Ascending aorta (tissue), 2 donors: ENCODE measurements at regions not wholly inside any gene's neighbourhood (a gene's known extent, or its start where the extent isn't known, plus 50 kb on each side); places are given as distances from the start of the nearest gene placed in this dataset.

Source experiments
- DNase-seq, 2 donors: peaks; one replicate each; pipeline ENCODE4 v3.0.0-alpha.2; 2019; ENCODE audit warnings: low spot score in 2 of 2
- H3K27ac ChIP-seq, 2 donors: fragments of 200-600 bp; sonication (generic); one replicate each; pipeline ENCODE4 v1.5.1; 2016 to 2017; ENCODE audit warnings: mild to moderate bottlenecking in 1 of 2
- H3K27me3 ChIP-seq: fragments of 200-600 bp; sonication (generic); one replicate; pipeline ENCODE4 v1.5.1; 2017
- H3K36me3 ChIP-seq, 2 donors: fragments of 200-600 bp; sonication (generic); one replicate each; pipeline ENCODE4 v1.5.1; 2016
- H3K4me1 ChIP-seq, 2 donors: fragments of 200-600 bp; sonication (generic); one replicate each; pipeline ENCODE4 v1.5.1; 2016 to 2017; ENCODE audit warnings: mild to moderate bottlenecking in 1 of 2
- H3K4me3 ChIP-seq, 2 donors: fragments of 200-600 bp; sonication (generic); one replicate each; pipeline ENCODE4 v1.5.1; 2016 to 2017; ENCODE audit warnings: mild to moderate bottlenecking in 1 of 2
- H3K9me3 ChIP-seq, 2 donors: fragments of 200-600 bp; sonication (generic); one replicate each; pipeline ENCODE4 v1.5.1; 2016
- intact Hi-C: fragments of 100-400 bp; cut with DNase I; formaldehyde crosslinking; loops from one replicate; pipeline ENCODE4 v1.15.1; 2023
- TF ChIP-seq, protein P1 (sequence below), 3 experiments: fragments of 200-600 bp in 2 of 3; fragments of 450-650 bp in 1 of 3; sonication (generic) in 2 of 3; IDR thresholded peaks; one replicate each; pipeline ENCODE4 v1.5.1; 2016 to 2019; ENCODE audit warnings: antibody characterized with exemption in 3 of 3, mild to moderate bottlenecking in 1 of 3, moderate library complexity in 1 of 3

DNA sequence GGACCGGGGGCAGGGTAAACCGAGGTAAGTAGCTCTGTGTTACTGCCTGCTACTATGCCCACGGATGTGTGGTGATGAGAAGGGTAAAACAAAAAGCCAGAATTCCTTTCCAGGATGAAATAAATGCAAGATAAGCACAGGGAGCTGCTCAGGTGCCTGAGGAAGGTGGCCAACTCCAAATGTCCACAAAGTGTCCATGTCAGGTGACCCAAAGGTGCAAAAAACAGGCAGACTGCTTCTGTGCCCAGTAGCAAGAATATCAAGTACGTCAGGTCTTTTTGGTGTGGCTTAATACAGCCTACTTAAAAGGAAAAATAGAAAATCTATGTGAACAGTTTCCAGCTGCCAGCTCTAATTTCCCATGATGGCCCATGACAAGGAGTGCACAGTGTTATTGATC, 279.3 kb downstream of the SETD4 start:
- no peak overlapping the region for H3K4me3 ChIP-seq
- H3K27me3 ChIP-seq: no peaks in the 10 kb centered on the region
- TF ChIP-seq, protein P1, sequence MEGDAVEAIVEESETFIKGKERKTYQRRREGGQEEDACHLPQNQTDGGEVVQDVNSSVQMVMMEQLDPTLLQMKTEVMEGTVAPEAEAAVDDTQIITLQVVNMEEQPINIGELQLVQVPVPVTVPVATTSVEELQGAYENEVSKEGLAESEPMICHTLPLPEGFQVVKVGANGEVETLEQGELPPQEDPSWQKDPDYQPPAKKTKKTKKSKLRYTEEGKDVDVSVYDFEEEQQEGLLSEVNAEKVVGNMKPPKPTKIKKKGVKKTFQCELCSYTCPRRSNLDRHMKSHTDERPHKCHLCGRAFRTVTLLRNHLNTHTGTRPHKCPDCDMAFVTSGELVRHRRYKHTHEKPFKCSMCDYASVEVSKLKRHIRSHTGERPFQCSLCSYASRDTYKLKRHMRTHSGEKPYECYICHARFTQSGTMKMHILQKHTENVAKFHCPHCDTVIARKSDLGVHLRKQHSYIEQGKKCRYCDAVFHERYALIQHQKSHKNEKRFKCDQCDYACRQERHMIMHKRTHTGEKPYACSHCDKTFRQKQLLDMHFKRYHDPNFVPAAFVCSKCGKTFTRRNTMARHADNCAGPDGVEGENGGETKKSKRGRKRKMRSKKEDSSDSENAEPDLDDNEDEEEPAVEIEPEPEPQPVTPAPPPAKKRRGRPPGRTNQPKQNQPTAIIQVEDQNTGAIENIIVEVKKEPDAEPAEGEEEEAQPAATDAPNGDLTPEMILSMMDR (IDR thresholded peaks at IDR 0.05): no peak
- no peak for DNase-seq
- peaks cover 0 to 7% of the 10 kb centered on the region in 2 donors for H3K4me1 ChIP-seq
- H3K27ac ChIP-seq: peak overlapping the region in 1 of 2 donors; percentile 28
- intact Hi-C loops: no loop called here
- no peaks in the 10 kb centered on the region for H3K9me3 ChIP-seq
- H3K36me3 ChIP-seq: no peaks in the 10 kb centered on the region

- intact Hi-C loops: no loop called here
- peaks cover 0 to 11% of the 10 kb centered on the region in 2 donors for H3K4me1 ChIP-seq
- H3K4me3 ChIP-seq: no peak overlapping the region
- TF ChIP-seq, protein P1 (IDR thresholded peaks at IDR 0.05): no peak
- peak overlapping the region in 1 of 2 donors; percentile 56 for H3K27ac ChIP-seq
- no peaks in the 10 kb centered on the region for H3K9me3 ChIP-seq
- H3K27me3 ChIP-seq: no peaks in the 10 kb centered on the region
- no peak for DNase-seq
- H3K36me3 ChIP-seq: no peaks in the 10 kb centered on the region
These were observed 280.4 kb downstream of the SETD4 start for GRCh38 chr21:35779690-35780570.

- intact Hi-C loops: no loop called here
- no peak overlapping the region for H3K27ac ChIP-seq
- DNase-seq: no peak
- no peaks in the 10 kb centered on the region for H3K27me3 ChIP-seq
- no peaks in the 10 kb centered on the region for H3K36me3 ChIP-seq
- no peaks in the 10 kb centered on the region for H3K9me3 ChIP-seq
- peaks cover 0 to 11% of the 10 kb centered on the region in 2 donors for H3K4me1 ChIP-seq
- TF ChIP-seq, protein P1 (IDR thresholded peaks at IDR 0.05): no peak
- H3K4me3 ChIP-seq: no peak overlapping the region
These were observed 281.2 kb downstream of the SETD4 start for GRCh38 chr21:35779167-35779566.

- no peaks in the 10 kb centered on the region for H3K9me3 ChIP-seq
- intact Hi-C loops: no loop called here
- H3K4me3 ChIP-seq: no peak overlapping the region
- H3K36me3 ChIP-seq: no peaks in the 10 kb centered on the region
- TF ChIP-seq, protein P1 (IDR thresholded peaks at IDR 0.05): no peak
- DNase-seq: no peak
- no peaks in the 10 kb centered on the region for H3K27me3 ChIP-seq
- H3K4me1 ChIP-seq: peaks cover 0 to 11% of the 10 kb centered on the region in 2 donors
- H3K27ac ChIP-seq: no peak overlapping the region
These were observed 283.2 kb downstream of the SETD4 start for GRCh38 chr21:35777081-35777480.

DNA sequence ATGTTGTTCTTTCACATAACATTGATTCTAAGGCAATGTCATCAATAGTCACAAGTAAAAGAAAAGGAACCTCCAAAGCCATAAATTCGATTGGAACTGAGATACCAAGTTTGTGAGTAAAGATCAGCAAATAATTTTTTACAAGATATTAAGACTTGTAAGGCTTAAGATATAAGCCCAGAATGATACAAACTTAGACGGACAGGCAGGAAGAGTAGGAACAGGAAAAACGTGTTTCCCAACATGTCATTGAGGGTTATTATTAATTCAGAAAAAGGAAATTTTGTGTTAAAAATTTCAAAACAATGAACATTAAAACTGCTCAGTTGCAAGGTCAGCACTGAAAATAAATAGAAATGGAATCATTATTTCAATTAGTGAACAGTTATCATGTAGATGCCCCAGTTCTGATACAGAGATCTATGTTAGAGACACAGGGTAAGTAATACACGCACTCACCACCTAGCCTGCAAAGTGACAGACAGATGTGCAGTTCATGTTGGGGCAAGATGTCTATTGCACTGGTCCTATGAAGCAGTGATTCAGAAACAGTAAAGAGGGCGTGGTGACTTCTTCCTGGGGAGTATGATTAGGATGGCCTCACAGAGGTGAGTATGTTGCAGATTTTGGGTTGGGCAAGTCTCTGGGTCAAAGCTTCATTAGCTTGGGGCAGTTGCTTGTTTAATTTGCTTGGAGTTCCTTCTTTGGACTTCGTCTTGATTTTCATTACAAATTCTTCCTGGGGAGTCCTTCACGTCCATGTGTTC, 284.4 kb downstream of the SETD4 start:
- Histone ChIP-seq H3K36me3 (no peaks in the 10 kb centered on the region), H3K4me3 (no peak overlapping the region), H3K27ac (no peak overlapping the region), H3K4me1 (peaks cover 0 to 9% of the 10 kb centered on the region in 2 donors), H3K27me3 (no peaks in the 10 kb centered on the region), H3K9me3 (no peaks in the 10 kb centered on the region)
- intact Hi-C loops: no loop called here
- TF ChIP-seq, protein P1 (IDR thresholded peaks at IDR 0.05): no peak
- no peak for DNase-seq
